Liver (tissue), 8 donors: ENCODE measurements at regions not wholly inside any gene's neighbourhood (a gene's known extent, or its start where the extent isn't known, plus 50 kb on each side); places are given as distances from the start of the nearest gene placed in this dataset.

Source experiments
- DNase-seq: peaks from one replicate; pipeline ENCODE4 v3.0.0-alpha.2; 2017; ENCODE audit warnings: low spot score
- H3K27ac ChIP-seq, 2 donors: one replicate each; pipeline ENCODE4 v1.7.0; 2013; ENCODE audit warnings: inconsistent platforms in 2 of 2, low read length in 2 of 2, control low read depth in 1 of 2, low read depth in 1 of 2, mild to moderate bottlenecking in 1 of 2
- H3K27me3 ChIP-seq, 4 donors: one replicate each; pipeline versions ENCODE4 v1.6.1 to v1.7.0; 2013; ENCODE audit warnings: low read length in 3 of 4, inconsistent platforms in 1 of 4, mild to moderate bottlenecking in 1 of 4, moderate library complexity in 1 of 4; ENCODE audit not compliant: control insufficient read depth in 4 of 4, insufficient read depth in 4 of 4
- H3K36me3 ChIP-seq, 4 donors: one replicate each; pipeline versions ENCODE4 v1.6.1 to v1.7.0; 2013; ENCODE audit warnings: low read length in 3 of 4, mild to moderate bottlenecking in 3 of 4, low read depth in 1 of 4, moderate library complexity in 1 of 4; ENCODE audit not compliant: control insufficient read depth in 4 of 4, insufficient read depth in 3 of 4
- H3K4me1 ChIP-seq, 4 donors: one replicate each; pipeline versions ENCODE4 v1.6.1 to v1.7.0; 2013; ENCODE audit warnings: low read length in 3 of 4, mild to moderate bottlenecking in 3 of 4, moderate library complexity in 1 of 4; ENCODE audit not compliant: control insufficient read depth in 4 of 4, insufficient read depth in 4 of 4
- H3K4me3 ChIP-seq, 3 donors: one replicate each; pipeline versions ENCODE4 v1.6.1 to v1.7.0; 2013; ENCODE audit warnings: low read length in 3 of 3, control low read depth in 1 of 3, low read depth in 1 of 3, mild to moderate bottlenecking in 1 of 3
- H3K9ac ChIP-seq, 2 donors: one replicate each; pipeline ENCODE4 v1.7.0; 2013; ENCODE audit warnings: low read length in 2 of 2, mild to moderate bottlenecking in 2 of 2, moderate library complexity in 2 of 2, control low read depth in 1 of 2, low read depth in 1 of 2
- H3K9me3 ChIP-seq, 4 donors: one replicate each; pipeline versions ENCODE4 v1.6.1 to v1.7.0; 2013; ENCODE audit warnings: low read length in 3 of 4; ENCODE audit not compliant: control insufficient read depth in 4 of 4
- EGR1 ChIP-seq, 2 donors: IDR thresholded peaks; 2 replicates each; pipeline ENCODE4 v1.6.1; 2016 to 2018; ENCODE audit warnings: antibody characterized with exemption in 2 of 2, low read depth in 2 of 2
- FOXA1 ChIP-seq: IDR thresholded peaks from 2 replicates; pipeline ENCODE4 v1.6.1; 2016; ENCODE audit warnings: antibody characterized with exemption
- FOXA2 ChIP-seq: IDR thresholded peaks from 2 replicates; pipeline ENCODE4 v1.6.1; 2016; ENCODE audit warnings: antibody characterized with exemption
- GABPA ChIP-seq, 2 donors: IDR thresholded peaks in 1 of 2; conservative IDR thresholded peaks in 1 of 2; 2 replicates each; pipeline ENCODE4 v1.6.1; 2016; ENCODE audit warnings: antibody characterized with exemption in 2 of 2, mild to moderate bottlenecking in 1 of 2, moderate library complexity in 1 of 2
- HNF4A ChIP-seq, 2 donors: conservative IDR thresholded peaks; 2 replicates each; pipeline ENCODE4 v1.6.1; 2016; ENCODE audit warnings: antibody characterized with exemption in 2 of 2, mild to moderate bottlenecking in 2 of 2
- HNF4G ChIP-seq: IDR thresholded peaks from 2 replicates; pipeline ENCODE4 v1.6.1; 2016; ENCODE audit warnings: antibody characterized with exemption
- JUND ChIP-seq, 2 donors: IDR thresholded peaks; 2 replicates each; pipeline ENCODE4 v1.6.1; 2016; ENCODE audit warnings: antibody characterized with exemption in 2 of 2
- MAX ChIP-seq: IDR thresholded peaks from 2 replicates; pipeline ENCODE4 v1.6.1; 2016; ENCODE audit warnings: antibody characterized with exemption
- NR2F2 ChIP-seq: IDR thresholded peaks from 2 replicates; pipeline ENCODE4 v1.6.1; 2016; ENCODE audit warnings: antibody characterized with exemption
- RAD21 ChIP-seq, 2 donors: IDR thresholded peaks; 2 replicates each; pipeline ENCODE4 v1.6.1; 2016; ENCODE audit warnings: antibody characterized with exemption in 2 of 2, mild to moderate bottlenecking in 2 of 2
- REST ChIP-seq: IDR thresholded peaks from 2 replicates; pipeline ENCODE4 v1.6.1; 2016; ENCODE audit warnings: antibody characterized with exemption, mild to moderate bottlenecking
- RXRA ChIP-seq, 2 donors: IDR thresholded peaks; 2 replicates each; pipeline ENCODE4 v1.6.1; 2017 to 2018; ENCODE audit warnings: antibody characterized with exemption in 2 of 2, mild to moderate bottlenecking in 1 of 2
- SP1 ChIP-seq: IDR thresholded peaks from 2 replicates; pipeline ENCODE4 v1.6.1; 2018; ENCODE audit warnings: antibody characterized with exemption, mild to moderate bottlenecking
- TAF1 ChIP-seq: conservative IDR thresholded peaks from 2 replicates; pipeline ENCODE4 v1.6.1; 2016; ENCODE audit warnings: antibody characterized with exemption, mild to moderate bottlenecking
- YY1 ChIP-seq: IDR thresholded peaks from 2 replicates; pipeline ENCODE4 v1.6.1; 2016; ENCODE audit warnings: antibody characterized with exemption, mild to moderate bottlenecking
- WGBS: extraction: QIAGEN DNeasy Blood & Tissue Kit; methylation state at CpG from one replicate; pipeline ENCODE4 v1.1.7; 2013; 5-methylcytosine and 5-hydroxymethylcytosine counted together
- TF ChIP-seq, protein P1 (sequence below): IDR thresholded peaks from 2 replicates; pipeline ENCODE4 v1.6.1; 2016; ENCODE audit warnings: antibody characterized with exemption
- TF ChIP-seq, protein P2 (sequence below): IDR thresholded peaks from 2 replicates; pipeline ENCODE4 v1.6.1; 2016; ENCODE audit warnings: antibody characterized with exemption
- TF ChIP-seq, protein P3 (sequence below): fragments of 150-350 bp; IDR thresholded peaks from 2 replicates; pipeline ENCODE4 v1.5.1; 2017; ENCODE audit warnings: improper control_type of control experiment, low read depth, low read length; ENCODE audit not compliant: missing input control
- donor health status: healthy.
- donor health status: healthy.
- donor health status: healthy.
- donor health status: healthy.
- donor health status: healthy.

DNA sequence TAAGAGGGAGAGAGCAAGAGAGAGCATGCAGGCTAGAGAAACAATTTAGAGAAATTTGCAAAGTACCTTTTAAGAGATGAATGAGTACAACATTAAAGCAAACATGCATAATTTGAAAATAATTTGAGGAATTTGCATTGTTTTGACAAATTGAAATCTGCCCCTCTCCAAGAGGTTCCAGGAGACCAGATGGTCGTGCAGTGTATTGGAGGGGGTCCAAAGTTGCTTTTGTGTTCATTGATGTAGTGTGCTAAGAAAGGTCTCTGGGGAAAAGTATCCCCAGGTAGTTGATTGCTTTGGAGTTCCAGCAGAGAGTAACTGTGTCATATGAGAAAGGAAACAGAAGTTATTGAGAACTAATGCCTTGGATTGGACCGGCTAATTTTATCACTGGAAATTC lies 635.0 kb upstream of the TENM3 start:
- Histone ChIP-seq H3K4me1 (no peaks in the 10 kb centered on the region), H3K9ac (no peak overlapping the region), H3K27ac (no peak overlapping the region), H3K4me3 (no peak overlapping the region), H3K36me3 (no peaks in the 10 kb centered on the region), H3K27me3 (peaks cover 0 to 5% (median 0%) of the 10 kb centered on the region in 4 donors), H3K9me3 (no peaks in the 10 kb centered on the region)
- no peak for DNase-seq
- WGBS: 44% methylated on average over 2 of the region's 2 CpGs
- TF ChIP-seq EGR1 (IDR thresholded peaks at IDR 0.05; ENCODE audit: low read depth in 2 of 2) (no peak), HNF4G (no peak), SP1 (no peak), FOXA2 (no peak), HNF4A (conservative IDR thresholded peaks at IDR 0.05) (no peak), NR2F2 (no peak), YY1 (no peak), RXRA (IDR thresholded peaks at IDR 0.05) (no peak), GABPA (IDR thresholded peaks at IDR 0.05 in 1 of 2, conservative IDR thresholded peaks at IDR 0.05 in 1 of 2) (no peak), FOXA1 (no peak), RAD21 (IDR thresholded peaks at IDR 0.05) (no peak), REST (no peak), MAX (no peak), TAF1 (no peak), JUND (IDR thresholded peaks at IDR 0.05) (no peak)
- TF ChIP-seq, protein P1, sequence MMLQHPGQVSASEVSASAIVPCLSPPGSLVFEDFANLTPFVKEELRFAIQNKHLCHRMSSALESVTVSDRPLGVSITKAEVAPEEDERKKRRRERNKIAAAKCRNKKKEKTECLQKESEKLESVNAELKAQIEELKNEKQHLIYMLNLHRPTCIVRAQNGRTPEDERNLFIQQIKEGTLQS: no peak
- TF ChIP-seq, protein P2, sequence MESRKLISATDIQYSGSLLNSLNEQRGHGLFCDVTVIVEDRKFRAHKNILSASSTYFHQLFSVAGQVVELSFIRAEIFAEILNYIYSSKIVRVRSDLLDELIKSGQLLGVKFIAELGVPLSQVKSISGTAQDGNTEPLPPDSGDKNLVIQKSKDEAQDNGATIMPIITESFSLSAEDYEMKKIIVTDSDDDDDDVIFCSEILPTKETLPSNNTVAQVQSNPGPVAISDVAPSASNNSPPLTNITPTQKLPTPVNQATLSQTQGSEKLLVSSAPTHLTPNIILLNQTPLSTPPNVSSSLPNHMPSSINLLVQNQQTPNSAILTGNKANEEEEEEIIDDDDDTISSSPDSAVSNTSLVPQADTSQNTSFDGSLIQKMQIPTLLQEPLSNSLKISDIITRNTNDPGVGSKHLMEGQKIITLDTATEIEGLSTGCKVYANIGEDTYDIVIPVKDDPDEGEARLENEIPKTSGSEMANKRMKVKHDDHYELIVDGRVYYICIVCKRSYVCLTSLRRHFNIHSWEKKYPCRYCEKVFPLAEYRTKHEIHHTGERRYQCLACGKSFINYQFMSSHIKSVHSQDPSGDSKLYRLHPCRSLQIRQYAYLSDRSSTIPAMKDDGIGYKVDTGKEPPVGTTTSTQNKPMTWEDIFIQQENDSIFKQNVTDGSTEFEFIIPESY: no peak
- TF ChIP-seq, protein P3, sequence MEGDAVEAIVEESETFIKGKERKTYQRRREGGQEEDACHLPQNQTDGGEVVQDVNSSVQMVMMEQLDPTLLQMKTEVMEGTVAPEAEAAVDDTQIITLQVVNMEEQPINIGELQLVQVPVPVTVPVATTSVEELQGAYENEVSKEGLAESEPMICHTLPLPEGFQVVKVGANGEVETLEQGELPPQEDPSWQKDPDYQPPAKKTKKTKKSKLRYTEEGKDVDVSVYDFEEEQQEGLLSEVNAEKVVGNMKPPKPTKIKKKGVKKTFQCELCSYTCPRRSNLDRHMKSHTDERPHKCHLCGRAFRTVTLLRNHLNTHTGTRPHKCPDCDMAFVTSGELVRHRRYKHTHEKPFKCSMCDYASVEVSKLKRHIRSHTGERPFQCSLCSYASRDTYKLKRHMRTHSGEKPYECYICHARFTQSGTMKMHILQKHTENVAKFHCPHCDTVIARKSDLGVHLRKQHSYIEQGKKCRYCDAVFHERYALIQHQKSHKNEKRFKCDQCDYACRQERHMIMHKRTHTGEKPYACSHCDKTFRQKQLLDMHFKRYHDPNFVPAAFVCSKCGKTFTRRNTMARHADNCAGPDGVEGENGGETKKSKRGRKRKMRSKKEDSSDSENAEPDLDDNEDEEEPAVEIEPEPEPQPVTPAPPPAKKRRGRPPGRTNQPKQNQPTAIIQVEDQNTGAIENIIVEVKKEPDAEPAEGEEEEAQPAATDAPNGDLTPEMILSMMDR: no peak
